GM12892 (cell line): ENCODE measurements at regions not wholly inside any gene's neighbourhood (a gene's known extent, or its start where the extent isn't known, plus 50 kb on each side); places are given as distances from the start of the nearest gene placed in this dataset.

Experiments used
- POLR2A ChIP-seq: IDR thresholded peaks from 2 replicates; pipeline ENCODE4 v1.6.1; 2011; ENCODE audit warnings: low read depth, low read length, control low read depth
- POLR2AphosphoS5 ChIP-seq: IDR thresholded peaks from 2 replicates; pipeline ENCODE4 v1.6.1; 2011; ENCODE audit warnings: low read depth, low read length, control low read depth

DNA sequence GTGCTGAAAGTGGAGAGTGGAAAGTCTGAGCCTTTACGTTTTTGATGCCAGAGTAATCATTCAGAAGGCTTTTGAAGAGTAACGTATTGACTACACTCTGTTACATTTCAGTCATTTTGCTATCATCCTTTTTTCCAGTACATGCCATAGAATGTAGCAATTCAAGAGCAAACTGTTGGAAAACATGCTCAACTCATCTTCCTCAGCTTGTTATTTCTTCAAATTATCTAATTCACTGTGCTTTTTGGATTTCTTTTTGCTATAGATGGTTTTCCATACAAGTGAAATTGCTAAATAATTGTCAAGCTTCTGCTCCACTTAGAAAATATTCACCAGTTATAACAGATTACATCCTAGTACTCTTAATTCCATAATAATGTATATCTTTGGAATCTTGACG, 129.9 kb upstream of the CLEC14A start:
- no peak for TF ChIP-seq POLR2AphosphoS5
- TF ChIP-seq POLR2A = no peak
